GM18909 (cell line): ENCODE measurements at regions not wholly inside any gene's neighbourhood (a gene's known extent, or its start where the extent isn't known, plus 50 kb on each side); places are given as distances from the start of the nearest gene placed in this dataset.

ENCODE experiments used
- ATAC-seq: cut with Tn5 transposase; IDR thresholded peaks from one replicate; pipeline ENCODE4 v1.9.1; 2021; ENCODE audit warnings: mild to moderate bottlenecking; ENCODE audit not compliant: unreplicated experiment, poor library complexity

GRCh38 chr4:32525420-32525819 is 1805.3 kb downstream of the PCDH7 start:
- no peak for ATAC-seq

GRCh38 chr4:32544846-32545245 is 1824.7 kb downstream of the PCDH7 start:
- ATAC-seq: no peak

- ATAC-seq: no peak
Observed at GRCh38 chr4:32551943-32552342, 1831.8 kb downstream of the PCDH7 start.

- ATAC-seq: no peak
Observed at GRCh38 chr4:32560306-32560705, 1840.1 kb downstream of the PCDH7 start.

- no peak for ATAC-seq
Observed at GRCh38 chr4:32562010-32562409, 1841.8 kb downstream of the PCDH7 start.

- no peak for ATAC-seq
Observed at GRCh38 chr4:32564626-32565025, 1844.5 kb downstream of the PCDH7 start.

GRCh38 chr4:32569861-32570260 is 1849.7 kb downstream of the PCDH7 start:
- ATAC-seq: no peak

GRCh38 chr4:32572366-32572765 is 1852.2 kb downstream of the PCDH7 start:
- no peak for ATAC-seq

GRCh38 chr4:32574803-32575202 is 1854.6 kb downstream of the PCDH7 start:
- no peak for ATAC-seq

GRCh38 chr4:32589097-32589496 is 1868.9 kb downstream of the PCDH7 start:
- ATAC-seq: no peak

- ATAC-seq: no peak
Observed at GRCh38 chr4:32589853-32590252, 1869.7 kb downstream of the PCDH7 start.

GRCh38 chr4:32597354-32597753 is 1877.2 kb downstream of the PCDH7 start:
- ATAC-seq: no peak

- ATAC-seq: no peak
Observed at GRCh38 chr4:32601848-32602247, 1881.7 kb downstream of the PCDH7 start.

- no peak for ATAC-seq
Observed at GRCh38 chr4:32607978-32608377, 1887.8 kb downstream of the PCDH7 start.

GRCh38 chr4:32624943-32625603 is 1904.9 kb downstream of the PCDH7 start:
- no peak for ATAC-seq

- no peak for ATAC-seq
Observed at GRCh38 chr4:32625687-32626337, 1905.6 kb downstream of the PCDH7 start.

- no peak for ATAC-seq
Observed at GRCh38 chr4:32631831-32632230, 1911.7 kb downstream of the PCDH7 start.

GRCh38 chr4:32633421-32633820 is 1913.3 kb downstream of the PCDH7 start:
- ATAC-seq: no peak

GRCh38 chr4:32645653-32646052 is 1925.5 kb downstream of the PCDH7 start:
- no peak for ATAC-seq

GRCh38 chr4:32658019-32658418 is 1937.8 kb downstream of the PCDH7 start:
- no peak for ATAC-seq

GRCh38 chr4:32661229-32661628 is 1941.1 kb downstream of the PCDH7 start:
- no peak for ATAC-seq

- ATAC-seq: no peak
Observed at GRCh38 chr4:32662803-32663202, 1942.6 kb downstream of the PCDH7 start.
